ENCODE measurements at regions not wholly inside any gene's neighbourhood (a gene's known extent, or its start where the extent isn't known, plus 50 kb on each side); places are given as distances from the start of the nearest gene placed in this dataset.

DNA sequence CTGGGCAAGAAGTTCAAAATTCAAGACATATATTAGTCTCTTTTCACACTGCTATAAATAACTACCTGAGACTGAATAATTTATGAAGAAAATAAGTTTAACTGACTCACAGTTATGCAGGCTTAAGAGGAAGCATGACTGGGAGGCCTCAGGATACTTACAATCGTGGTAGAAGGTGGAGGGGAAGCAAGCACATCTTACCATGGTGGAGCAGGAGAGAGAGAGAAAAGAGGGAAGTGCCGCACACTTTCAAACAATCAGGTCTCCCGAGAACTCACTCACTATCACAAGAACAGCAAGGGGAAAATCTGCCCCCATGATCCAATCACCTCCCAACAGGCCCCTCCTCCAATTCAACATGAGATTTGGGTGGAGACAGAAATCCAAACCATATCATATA is 273.3 kb upstream of the RASGEF1B start:
- TF ChIP-seq, protein P1, sequence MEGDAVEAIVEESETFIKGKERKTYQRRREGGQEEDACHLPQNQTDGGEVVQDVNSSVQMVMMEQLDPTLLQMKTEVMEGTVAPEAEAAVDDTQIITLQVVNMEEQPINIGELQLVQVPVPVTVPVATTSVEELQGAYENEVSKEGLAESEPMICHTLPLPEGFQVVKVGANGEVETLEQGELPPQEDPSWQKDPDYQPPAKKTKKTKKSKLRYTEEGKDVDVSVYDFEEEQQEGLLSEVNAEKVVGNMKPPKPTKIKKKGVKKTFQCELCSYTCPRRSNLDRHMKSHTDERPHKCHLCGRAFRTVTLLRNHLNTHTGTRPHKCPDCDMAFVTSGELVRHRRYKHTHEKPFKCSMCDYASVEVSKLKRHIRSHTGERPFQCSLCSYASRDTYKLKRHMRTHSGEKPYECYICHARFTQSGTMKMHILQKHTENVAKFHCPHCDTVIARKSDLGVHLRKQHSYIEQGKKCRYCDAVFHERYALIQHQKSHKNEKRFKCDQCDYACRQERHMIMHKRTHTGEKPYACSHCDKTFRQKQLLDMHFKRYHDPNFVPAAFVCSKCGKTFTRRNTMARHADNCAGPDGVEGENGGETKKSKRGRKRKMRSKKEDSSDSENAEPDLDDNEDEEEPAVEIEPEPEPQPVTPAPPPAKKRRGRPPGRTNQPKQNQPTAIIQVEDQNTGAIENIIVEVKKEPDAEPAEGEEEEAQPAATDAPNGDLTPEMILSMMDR (IDR thresholded peaks at IDR 0.05) = no peak
- no peak for TF ChIP-seq POLR2A (IDR thresholded peaks at IDR 0.05)
